GM21786 (cell line): ENCODE measurements at regions not wholly inside any gene's neighbourhood (a gene's known extent, or its start where the extent isn't known, plus 50 kb on each side); places are given as distances from the start of the nearest gene placed in this dataset.
"Not testable (repeated sequence)": the region's sequence is repeated elsewhere in the genome, so short reads cannot be mapped to it uniquely, and the experiment has no call there.

Source experiments
- ATAC-seq: cut with Tn5 transposase; IDR thresholded peaks from one replicate; pipeline ENCODE4 v1.9.1; 2021; ENCODE audit not compliant: unreplicated experiment

GRCh38 chr5:130502702-130503101, 598.4 kb downstream of the CHSY3 start:
- ATAC-seq = no peak

- no peak for ATAC-seq
These were observed 597.0 kb downstream of the CHSY3 start for GRCh38 chr5:130501151-130501865.

- not testable (repeated sequence) for ATAC-seq
These were observed 596.2 kb downstream of the CHSY3 start for GRCh38 chr5:130500495-130500894.

GRCh38 chr5:130496215-130496614, 592.0 kb downstream of the CHSY3 start:
- no peak for ATAC-seq

GRCh38 chr5:130488252-130488651, 584.0 kb downstream of the CHSY3 start:
- ATAC-seq = no peak

GRCh38 chr5:130479045-130479804, 575.0 kb downstream of the CHSY3 start:
- no peak for ATAC-seq

GRCh38 chr5:130476325-130476724, 572.1 kb downstream of the CHSY3 start:
- ATAC-seq = no peak

GRCh38 chr5:130462516-130462915, 558.3 kb downstream of the CHSY3 start:
- ATAC-seq = no peak

- no peak for ATAC-seq
These were observed 550.9 kb downstream of the CHSY3 start for GRCh38 chr5:130455175-130455574.

GRCh38 chr5:130452744-130453143, 548.5 kb downstream of the CHSY3 start:
- ATAC-seq = no peak

- no peak for ATAC-seq
These were observed 532.2 kb downstream of the CHSY3 start for GRCh38 chr5:130436430-130436829.

GRCh38 chr5:130427222-130427955, 523.1 kb downstream of the CHSY3 start:
- ATAC-seq = no peak

- no peak for ATAC-seq
These were observed 521.2 kb downstream of the CHSY3 start for GRCh38 chr5:130425424-130425823.

- no peak for ATAC-seq
These were observed 520.1 kb downstream of the CHSY3 start for GRCh38 chr5:130424341-130424740.

GRCh38 chr5:130402906-130403305, 498.6 kb downstream of the CHSY3 start:
- ATAC-seq = no peak

- ATAC-seq = no peak
These were observed 495.8 kb downstream of the CHSY3 start for GRCh38 chr5:130400091-130400490.

- ATAC-seq = no peak
These were observed 494.6 kb downstream of the CHSY3 start for GRCh38 chr5:130398825-130399224.

- ATAC-seq = not testable (repeated sequence)
These were observed 493.5 kb downstream of the CHSY3 start for GRCh38 chr5:130397727-130398126.

- no peak for ATAC-seq
These were observed 492.9 kb downstream of the CHSY3 start for GRCh38 chr5:130397132-130397531.

GRCh38 chr5:130391727-130392264, 487.5 kb downstream of the CHSY3 start:
- not testable (repeated sequence) for ATAC-seq

GRCh38 chr5:130386155-130386554, 481.9 kb downstream of the CHSY3 start:
- ATAC-seq = no peak
